Muscle of back (tissue), 3 donors: ENCODE measurements at regions not wholly inside any gene's neighbourhood (a gene's known extent, or its start where the extent isn't known, plus 50 kb on each side); places are given as distances from the start of the nearest gene placed in this dataset.
A peak's percentile ranks its signal among the peaks of the same experiment; 100 is the strongest.
"Not testable (repeated sequence)": the region's sequence is repeated elsewhere in the genome, so short reads cannot be mapped to it uniquely, and the experiment has no call there.

Source experiments
- DNase-seq, 3 donors: peaks; one replicate each; pipeline versions ENCODE4 v3.0.0 to v3.0.0-alpha.2; 2013

GRCh38 chr4:100633269-100633668, 115.4 kb upstream of the EMCN start:
- DNase-seq, result no peak

DNA sequence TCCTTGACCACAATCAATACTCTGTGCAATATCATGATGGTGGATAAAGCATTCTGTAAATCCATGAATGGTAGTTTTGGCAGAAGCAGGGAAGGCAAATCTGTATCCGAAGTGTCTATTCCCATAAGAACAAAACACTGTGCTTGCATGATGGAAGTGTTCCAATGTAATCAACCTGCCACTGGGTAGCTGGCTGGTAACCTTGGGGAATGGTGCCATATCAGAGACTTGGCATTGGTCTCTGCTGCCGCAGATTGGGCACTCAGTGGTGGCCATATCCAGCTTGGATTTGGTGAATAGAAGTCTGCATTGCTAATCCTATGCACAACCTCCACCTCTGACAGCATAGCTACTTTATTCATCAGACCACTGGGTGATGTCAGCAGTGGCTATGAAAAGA, 114.3 kb upstream of the EMCN start:
- no peak for DNase-seq

DNA sequence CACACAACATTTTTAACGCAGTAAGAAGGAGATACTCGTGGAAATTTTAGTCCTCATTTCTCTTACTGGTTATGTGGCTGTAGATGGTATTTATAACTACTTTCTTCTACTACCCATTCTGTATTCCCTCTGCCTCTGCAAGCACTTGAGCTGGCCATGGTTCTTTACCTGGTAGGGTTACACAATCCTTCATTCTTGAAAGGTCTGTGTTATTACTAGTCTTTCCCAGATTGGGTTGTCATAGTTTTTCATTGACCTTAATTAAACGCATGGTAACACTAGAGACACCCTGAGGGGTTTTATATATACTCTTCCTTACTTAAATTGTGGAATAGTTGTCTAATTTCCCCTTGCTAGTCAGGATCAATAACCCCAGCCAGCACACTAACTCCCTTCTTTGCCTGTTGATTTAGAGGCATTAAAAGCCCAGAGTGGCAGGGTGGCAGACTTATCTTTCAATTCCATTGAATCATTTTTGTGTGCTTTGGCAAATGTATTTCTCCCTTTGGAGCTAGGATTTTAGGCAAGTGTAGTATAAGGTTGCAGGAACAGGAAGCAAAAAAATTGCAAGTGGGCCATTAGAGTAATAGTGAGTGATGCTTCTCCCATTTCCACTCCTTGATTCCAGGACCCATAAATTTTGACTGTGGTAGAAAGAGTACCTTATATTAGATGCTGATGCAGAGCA, 113.6 kb upstream of the EMCN start:
- no peak for DNase-seq

DNA sequence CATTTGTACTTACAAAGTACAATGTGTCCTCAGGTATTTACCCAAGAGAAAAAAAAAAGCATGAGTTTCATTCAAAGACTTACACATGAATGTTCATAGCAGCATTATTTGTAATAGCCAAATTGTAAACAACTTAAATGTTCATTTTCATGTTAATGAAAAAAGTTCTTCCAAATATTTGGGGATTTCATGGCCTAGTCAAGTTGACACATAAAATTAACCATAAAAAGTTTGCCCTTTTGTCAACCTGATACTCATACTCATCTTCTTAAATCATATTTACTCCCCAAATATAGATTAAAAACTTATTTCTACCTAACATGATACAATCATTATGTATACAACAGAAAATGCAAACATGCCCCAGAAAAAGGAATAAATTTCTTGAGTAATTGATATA, 112.5 kb upstream of the EMCN start:
- no peak for DNase-seq

DNA sequence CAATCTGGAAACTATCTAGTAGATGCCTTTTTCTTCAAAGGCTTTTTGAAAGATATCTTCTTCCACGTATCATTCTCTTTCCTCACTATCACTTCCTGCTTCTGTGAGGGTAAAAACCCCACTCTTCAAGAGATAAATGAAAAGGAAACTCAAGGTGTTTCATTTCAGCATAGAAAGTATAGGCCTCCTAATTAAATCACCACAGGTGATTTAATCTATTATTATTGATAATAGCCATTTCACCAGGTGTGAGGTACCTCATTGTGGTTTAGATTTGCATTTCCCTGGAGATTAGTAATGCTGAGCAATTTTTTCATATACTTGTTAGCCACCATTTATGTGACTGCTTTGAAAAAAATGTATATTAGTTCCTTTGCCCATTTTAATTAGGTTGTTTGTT, 92.0 kb upstream of the EMCN start:
- DNase-seq, result no peak

DNA sequence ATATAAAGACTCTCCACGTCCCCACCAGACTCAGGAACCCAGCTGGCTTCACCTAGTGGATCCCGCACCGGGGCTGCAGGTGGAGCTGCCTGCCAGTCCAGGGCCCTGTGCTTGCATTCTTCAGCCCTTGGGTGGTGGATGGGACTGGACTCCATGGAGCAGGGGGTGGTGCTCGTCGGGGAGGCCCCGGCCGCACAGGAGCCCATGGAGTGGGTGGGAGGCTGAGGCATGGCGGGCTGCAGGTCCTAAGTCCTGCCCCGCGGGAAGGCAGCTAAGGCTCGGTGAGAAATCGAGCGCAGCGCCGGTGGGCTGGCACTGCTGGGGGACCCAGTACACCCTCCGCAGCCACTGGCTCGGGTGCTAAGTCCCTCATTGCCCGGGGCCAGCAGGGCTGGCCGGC, 90.8 kb upstream of the EMCN start:
- DNase-seq, result not testable (repeated sequence)

DNA sequence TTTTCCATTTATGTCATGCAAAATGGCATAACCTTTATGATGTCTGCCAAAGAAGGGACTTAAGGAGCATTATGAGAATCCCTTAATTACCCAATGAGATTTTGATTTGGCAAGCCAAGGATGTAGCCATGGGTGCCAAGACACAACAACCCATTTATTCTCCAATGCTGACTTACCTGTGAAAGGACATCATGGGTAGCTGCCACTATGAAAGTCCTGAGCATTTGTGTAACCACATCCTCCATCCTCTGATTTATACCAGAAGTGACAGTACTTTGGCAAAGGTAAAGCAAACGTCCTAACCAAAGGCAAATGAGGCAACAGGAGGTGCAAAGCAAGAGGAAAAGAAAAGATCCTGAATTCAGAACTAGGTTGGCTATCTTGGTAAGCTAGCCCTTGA, 87.3 kb upstream of the EMCN start:
- DNase-seq, result no peak

GRCh38 chr4:100593935-100594334, 76.1 kb upstream of the EMCN start:
- DNase-seq, result no peak

DNA sequence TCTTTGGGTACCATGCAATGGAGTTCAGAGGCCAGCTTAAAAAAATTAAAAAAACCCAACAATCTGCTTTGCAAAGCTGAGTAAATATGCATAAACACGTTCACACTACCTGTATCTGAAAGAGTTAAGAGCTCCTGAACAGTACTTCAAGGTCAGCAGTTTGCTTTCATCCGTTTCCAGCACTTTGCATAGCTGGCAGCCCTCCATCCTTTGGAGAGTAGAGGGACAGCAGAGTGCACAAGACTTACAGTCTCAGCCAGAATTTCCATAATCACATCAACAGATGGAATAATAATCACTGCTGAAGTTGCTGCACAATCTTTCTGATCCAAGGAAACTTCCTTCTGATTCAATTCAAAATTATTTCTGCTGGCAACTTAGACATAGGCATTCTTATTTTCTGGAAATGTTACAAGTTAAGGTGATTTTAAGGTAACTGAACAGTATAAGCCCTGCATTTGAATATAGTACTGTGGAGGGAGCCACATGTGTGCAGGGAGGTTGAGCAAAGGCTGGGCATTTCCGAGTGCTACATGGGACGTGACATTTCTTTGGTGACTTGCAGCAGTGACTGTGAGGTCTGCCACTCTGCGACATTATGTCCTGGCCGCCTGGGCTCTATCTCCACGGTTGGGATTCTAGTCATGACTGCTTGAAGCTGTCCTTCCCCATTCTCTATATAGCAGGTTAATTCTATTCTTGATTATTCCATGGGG, 73.5 kb upstream of the EMCN start:
- DNase-seq, result peak; percentile 38 to 85 (median 81)

DNA sequence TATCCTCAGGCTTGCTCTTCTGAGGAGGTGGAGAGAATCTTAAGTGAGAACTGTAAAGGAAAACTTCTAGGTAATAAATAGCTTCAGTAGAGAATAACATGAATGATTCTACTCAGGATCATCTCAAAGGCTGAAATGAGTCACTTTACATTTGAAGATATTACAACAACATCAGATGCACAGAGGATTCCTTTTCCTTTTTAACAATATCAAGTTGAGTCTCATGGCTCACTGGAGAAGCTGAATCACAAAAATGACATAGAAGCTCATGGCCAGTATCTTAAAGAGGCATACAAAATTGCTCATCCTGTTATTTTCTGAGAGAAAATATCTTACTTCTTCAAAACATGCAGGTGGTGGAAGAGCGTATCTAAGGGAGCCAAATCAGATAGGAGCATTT, 72.5 kb upstream of the EMCN start:
- DNase-seq, result peak in 1 of 3 donors; percentile 16

DNA sequence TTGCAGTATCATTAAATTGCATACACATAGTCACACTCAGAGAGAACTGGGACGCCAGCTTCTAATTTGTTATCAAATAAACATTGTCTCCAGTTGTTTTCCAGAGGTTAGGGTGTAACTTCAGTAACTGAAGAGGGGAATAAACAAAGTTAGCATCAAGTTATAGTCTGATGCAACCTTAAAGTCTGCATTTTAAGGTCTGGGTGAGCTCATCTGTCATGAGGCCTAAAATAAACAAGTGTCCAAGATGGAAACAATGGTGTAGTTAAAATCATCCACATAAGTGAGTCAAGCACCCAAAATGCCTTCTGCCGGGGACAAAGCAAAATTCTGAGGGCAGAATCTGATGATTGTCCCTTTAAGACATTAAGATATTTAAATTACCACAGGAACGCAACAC, 70.3 kb upstream of the EMCN start:
- no peak for DNase-seq

GRCh38 chr4:100582146-100582545, 64.3 kb upstream of the EMCN start:
- no peak for DNase-seq

- DNase-seq, result no peak
Observed at GRCh38 chr4:100581337-100581736, 63.5 kb upstream of the EMCN start.

DNA sequence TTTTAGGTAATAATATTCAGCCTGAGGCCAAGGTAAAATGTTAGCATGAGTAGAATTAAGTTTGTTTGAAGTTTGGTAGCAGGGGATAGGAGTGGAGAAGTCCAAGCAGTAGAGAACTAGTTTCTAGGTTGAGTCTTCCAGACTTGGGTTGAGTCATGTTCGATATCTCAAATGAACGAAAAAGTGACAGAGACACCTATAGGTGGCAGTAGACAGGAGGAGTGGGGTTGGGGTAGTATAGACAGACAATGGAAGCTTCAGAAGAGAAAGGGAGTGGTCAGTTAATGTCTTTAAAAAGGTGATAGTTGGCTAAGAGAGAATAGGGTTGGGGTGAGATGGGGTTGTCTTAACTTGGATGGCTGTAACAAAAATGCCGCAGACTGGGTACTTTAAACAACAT, 58.7 kb upstream of the EMCN start:
- DNase-seq, result no peak

- DNase-seq, result no peak
Observed at GRCh38 chr4:100574607-100575006, 56.8 kb upstream of the EMCN start.

GRCh38 chr4:100569196-100569595, 51.4 kb upstream of the EMCN start:
- DNase-seq, result no peak
